GM23248 (cell line): ENCODE measurements at regions not wholly inside any gene's neighbourhood (a gene's known extent, or its start where the extent isn't known, plus 50 kb on each side); places are given as distances from the start of the nearest gene placed in this dataset.

Experiments
- DNase-seq: peaks from one replicate; pipeline ENCODE4 v3.0.0-alpha.2; 2015
- H2AFZ ChIP-seq: fragments of 200-600 bp; sonication (generic); 2 replicates; pipeline ENCODE4 v1.6.1; 2016; ENCODE audit warnings: antibody characterized with exemption
- H3F3A ChIP-seq: fragments of 200-600 bp; sonication (generic); 2 replicates; pipeline ENCODE4 v1.6.1; 2016; ENCODE audit warnings: mild to moderate bottlenecking, antibody characterized with exemption, mixed run types; ENCODE audit not compliant: insufficient read depth
- H3K27ac ChIP-seq: fragments of 200-600 bp; sonication (generic); 2 replicates; pipeline ENCODE4 v1.5.1; 2016; ENCODE audit warnings: mild to moderate bottlenecking
- H3K27me3 ChIP-seq: fragments of 200-600 bp; sonication (generic); replicated peaks from 2 replicates; pipeline ENCODE4 v1.6.1; 2016; ENCODE audit warnings: mild to moderate bottlenecking; ENCODE audit not compliant: insufficient read depth
- H3K36me3 ChIP-seq: fragments of 200-600 bp; sonication (generic); 2 replicates; pipeline ENCODE4 v1.6.1; 2016; ENCODE audit warnings: low read depth, mild to moderate bottlenecking
- H3K4me1 ChIP-seq: fragments of 200-600 bp; sonication (generic); 2 replicates; pipeline ENCODE4 v1.6.1; 2016; ENCODE audit warnings: mild to moderate bottlenecking; ENCODE audit not compliant: insufficient read depth
- H3K4me2 ChIP-seq: fragments of 200-600 bp; sonication (generic); one replicate; pipeline ENCODE4 v1.6.1; 2016; ENCODE audit warnings: mild to moderate bottlenecking; ENCODE audit not compliant: unreplicated experiment
- H3K4me3 ChIP-seq: fragments of 200-600 bp; sonication (generic); 2 replicates; pipeline ENCODE4 v1.5.1; 2016; ENCODE audit warnings: mild to moderate bottlenecking
- H3K79me2 ChIP-seq: fragments of 200-600 bp; sonication (generic); 2 replicates; pipeline ENCODE4 v1.6.1; 2016; ENCODE audit warnings: mild to moderate bottlenecking; ENCODE audit not compliant: insufficient read depth
- H3K9ac ChIP-seq: fragments of 200-600 bp; sonication (generic); 2 replicates; pipeline ENCODE4 v1.6.1; 2016; ENCODE audit warnings: mild to moderate bottlenecking
- H3K9me2 ChIP-seq: fragments of 200-600 bp; sonication (generic); 2 replicates; pipeline ENCODE4 v1.6.1; 2016; ENCODE audit warnings: mixed run types, mild to moderate bottlenecking, moderate library complexity; ENCODE audit not compliant: insufficient read depth
- H3K9me3 ChIP-seq: fragments of 200-600 bp; sonication (generic); one replicate; pipeline ENCODE4 v1.6.1; 2017; ENCODE audit warnings: low read depth
- H4K20me1 ChIP-seq: fragments of 200-600 bp; sonication (generic); 2 replicates; pipeline ENCODE4 v1.6.0; 2016; ENCODE audit not compliant: insufficient read depth
- EZH2 ChIP-seq: fragments of 200-600 bp; sonication (generic); IDR thresholded peaks from 2 replicates; pipeline ENCODE4 v1.6.1; 2018; ENCODE audit warnings: antibody characterized with exemption, mild to moderate bottlenecking; ENCODE audit not compliant: insufficient read depth, poor library complexity, severe bottlenecking
- EZH2phosphoT487 ChIP-seq: fragments of 200-600 bp; sonication (generic); IDR thresholded peaks from 2 replicates; pipeline ENCODE4 v1.6.1; 2018; ENCODE audit warnings: antibody characterized with exemption, moderate library complexity, mild to moderate bottlenecking, low read depth; ENCODE audit not compliant: insufficient read depth
- WGBS, 2 experiments: methylation state at CpG; one replicate each; pipeline ENCODE4 v1.1.6; 2015 to 2017; ENCODE audit warnings: low lambda C conversion rate in 2 of 2, low coverage in 1 of 2; ENCODE audit errors: missing lambda C conversion rate in 2 of 2; 5-methylcytosine and 5-hydroxymethylcytosine counted together
- in situ Hi-C: fragments of 300-500 bp; cut with MboI; formaldehyde crosslinking; loops from 2 replicates; pipeline ENCODE4 v1.15.0; 2020

GRCh38 chr10:117621196-117621595 is 78.7 kb downstream of the EMX2 start:
- DNase-seq, result no peak
- H4K20me1 ChIP-seq, result no peaks in the 10 kb centered on the region
- in situ Hi-C loops, result no loop called here
- H3K9ac ChIP-seq, result no peak overlapping the region
- no peak overlapping the region for H2AFZ ChIP-seq
- H3K4me1 ChIP-seq, result no peaks in the 10 kb centered on the region
- no peaks in the 10 kb centered on the region for H3K79me2 ChIP-seq
- 85 to 92% methylated on average over 7 of the region's 7 CpGs for WGBS, 2 experiments
- no peaks in the 10 kb centered on the region for H3F3A ChIP-seq
- no peaks in the 10 kb centered on the region for H3K27me3 ChIP-seq
- H3K9me2 ChIP-seq, result no peaks in the 10 kb centered on the region
- no peak overlapping the region for H3K4me3 ChIP-seq
- no peaks in the 10 kb centered on the region for H3K9me3 ChIP-seq
- no peak overlapping the region for H3K27ac ChIP-seq
- TF ChIP-seq EZH2, result no peak
- TF ChIP-seq EZH2phosphoT487, result no peak
- H3K36me3 ChIP-seq, result no peaks in the 10 kb centered on the region
- no peak overlapping the region for H3K4me2 ChIP-seq

- Histone ChIP-seq H3K36me3 (no peaks in the 10 kb centered on the region), H3K79me2 (no peaks in the 10 kb centered on the region), H3K9me2 (no peaks in the 10 kb centered on the region), H4K20me1 (no peaks in the 10 kb centered on the region), H3K4me3 (no peak overlapping the region), H3K9ac (no peak overlapping the region), H3K27me3 (no peaks in the 10 kb centered on the region), H3K9me3 (no peaks in the 10 kb centered on the region), H2AFZ (no peak overlapping the region), H3K27ac (no peak overlapping the region), H3K4me2 (no peak overlapping the region), H3K4me1 (no peaks in the 10 kb centered on the region), H3F3A (no peaks in the 10 kb centered on the region)
- DNase-seq, result no peak
- in situ Hi-C loops, result no loop called here
- 66 to 71% methylated on average over 8 of the region's 8 CpGs for WGBS, 2 experiments
- TF ChIP-seq EZH2 (no peak), EZH2phosphoT487 (no peak)
Measured at GRCh38 chr10:117621795-117622420, 79.4 kb downstream of the EMX2 start.

GRCh38 chr10:117622471-117623184 is 80.1 kb downstream of the EMX2 start:
- H4K20me1 ChIP-seq, result no peaks in the 10 kb centered on the region
- no peaks in the 10 kb centered on the region for H3K4me1 ChIP-seq
- no peak for DNase-seq
- no peak overlapping the region for H2AFZ ChIP-seq
- H3K27me3 ChIP-seq, result no peaks in the 10 kb centered on the region
- H3K9ac ChIP-seq, result no peak overlapping the region
- no peak for TF ChIP-seq EZH2
- TF ChIP-seq EZH2phosphoT487, result no peak
- no peaks in the 10 kb centered on the region for H3K9me3 ChIP-seq
- no peak overlapping the region for H3K27ac ChIP-seq
- in situ Hi-C loops, result no loop called here
- no peaks in the 10 kb centered on the region for H3K36me3 ChIP-seq
- H3K4me3 ChIP-seq, result no peak overlapping the region
- H3K79me2 ChIP-seq, result no peaks in the 10 kb centered on the region
- WGBS, 2 experiments, result 85 to 88% methylated on average over 10 of the region's 10 CpGs
- no peaks in the 10 kb centered on the region for H3F3A ChIP-seq
- H3K4me2 ChIP-seq, result no peak overlapping the region
- H3K9me2 ChIP-seq, result no peaks in the 10 kb centered on the region

GRCh38 chr10:117626228-117626627 is 83.7 kb downstream of the EMX2 start:
- no peaks in the 10 kb centered on the region for H3K27me3 ChIP-seq
- no peak overlapping the region for H3K9ac ChIP-seq
- H3K4me1 ChIP-seq, result no peaks in the 10 kb centered on the region
- WGBS, 2 experiments, result 88 to 89% methylated on average over 8 of the region's 8 CpGs
- no peaks in the 10 kb centered on the region for H3F3A ChIP-seq
- no peak overlapping the region for H3K27ac ChIP-seq
- no peaks in the 10 kb centered on the region for H3K36me3 ChIP-seq
- H3K79me2 ChIP-seq, result no peaks in the 10 kb centered on the region
- no peak for DNase-seq
- H3K9me3 ChIP-seq, result no peaks in the 10 kb centered on the region
- H2AFZ ChIP-seq, result no peak overlapping the region
- H3K4me3 ChIP-seq, result no peak overlapping the region
- TF ChIP-seq EZH2 (no peak), EZH2phosphoT487 (no peak)
- H3K4me2 ChIP-seq, result no peak overlapping the region
- no peaks in the 10 kb centered on the region for H3K9me2 ChIP-seq
- in situ Hi-C loops, result no loop called here
- no peaks in the 10 kb centered on the region for H4K20me1 ChIP-seq
